HEK293T (cell line): ENCODE measurements at regions not wholly inside any gene's neighbourhood (a gene's known extent, or its start where the extent isn't known, plus 50 kb on each side); places are given as distances from the start of the nearest gene placed in this dataset.

Experiments used
- CTCF ChIA-PET: fragments of 350-600 bp; formaldehyde crosslinking; extraction: SDS; loops from one replicate; lab custom pipeline; 2021; ENCODE audit warnings: antibody characterized with exemption, inconsistent platforms; lab: Yijun Ruan, JAX
- POLR2A ChIA-PET: fragments of 350-600 bp; formaldehyde crosslinking; extraction: SDS; loops from one replicate; lab custom pipeline; 2020; ENCODE audit warnings: antibody characterized with exemption, inconsistent platforms; lab: Yijun Ruan, JAX
- DNase-seq: peaks from one replicate; pipeline ENCODE4 v3.0.0; 2012; ENCODE audit warnings: mixed read lengths; ENCODE audit errors: extremely low spot score
- ARNT ChIP-seq: fragments of 450-650 bp; IDR thresholded peaks from 2 replicates; pipeline ENCODE4 v1.6.1; 2017; ENCODE audit warnings: mild to moderate bottlenecking
- BHLHE40 ChIP-seq: fragments of 450-650 bp; IDR thresholded peaks from 2 replicates; pipeline ENCODE4 v1.6.1; 2016; ENCODE audit warnings: mild to moderate bottlenecking, moderate library complexity, borderline replicate concordance
- CTBP1 ChIP-seq: fragments of 450-650 bp; IDR thresholded peaks from 2 replicates; pipeline ENCODE4 v1.6.1; 2016; ENCODE audit warnings: borderline replicate concordance
- ELF4 ChIP-seq: fragments of 450-650 bp; IDR thresholded peaks from 2 replicates; pipeline ENCODE4 v1.6.1; 2017; ENCODE audit warnings: antibody characterized with exemption
- FOXA1 ChIP-seq: fragments of 450-650 bp; IDR thresholded peaks from 2 replicates; pipeline ENCODE4 v1.6.1; 2016; ENCODE audit warnings: mild to moderate bottlenecking
- FOXK2 ChIP-seq: fragments of 450-650 bp; IDR thresholded peaks from 2 replicates; pipeline ENCODE4 v1.6.1; 2016; ENCODE audit warnings: mild to moderate bottlenecking
- FOXM1 ChIP-seq: fragments of 450-650 bp; IDR thresholded peaks from 2 replicates; pipeline ENCODE4 v1.6.1; 2017; ENCODE audit warnings: mild to moderate bottlenecking, borderline replicate concordance
- HDGF ChIP-seq: fragments of 450-650 bp; IDR thresholded peaks from 2 replicates; pipeline ENCODE4 v1.6.1; 2017; ENCODE audit warnings: antibody characterized with exemption, borderline replicate concordance
- L3MBTL2 ChIP-seq: fragments of 450-650 bp; conservative IDR thresholded peaks from 2 replicates; pipeline ENCODE4 v1.6.1; 2016; ENCODE audit warnings: mild to moderate bottlenecking
- LEF1 ChIP-seq: fragments of 450-650 bp; IDR thresholded peaks from 2 replicates; pipeline ENCODE4 v1.6.1; 2017; ENCODE audit warnings: mild to moderate bottlenecking, borderline replicate concordance
- NFRKB ChIP-seq: fragments of 450-650 bp; IDR thresholded peaks from 2 replicates; pipeline ENCODE4 v1.6.1; 2016; ENCODE audit warnings: mild to moderate bottlenecking, moderate library complexity
- SP1 ChIP-seq: fragments of 450-650 bp; IDR thresholded peaks from 2 replicates; pipeline ENCODE4 v1.6.1; 2017
- SUZ12 ChIP-seq: fragments of 450-650 bp; IDR thresholded peaks from 2 replicates; pipeline ENCODE4 v1.6.1; 2016; ENCODE audit warnings: mild to moderate bottlenecking
- TARDBP ChIP-seq: fragments of 450-650 bp; IDR thresholded peaks from 2 replicates; pipeline ENCODE4 v1.6.1; 2016
- ZNF384 ChIP-seq: fragments of 450-650 bp; IDR thresholded peaks from 2 replicates; pipeline ENCODE4 v1.6.1; 2016
- TF ChIP-seq, protein P1 (sequence below): fragments of 450-650 bp; IDR thresholded peaks from 2 replicates; pipeline ENCODE4 v1.6.1; 2016

GRCh38 chr15:52997123-52997522 is 207.0 kb upstream of the ONECUT1 start:
- TF ChIP-seq FOXM1, result no peak
- TF ChIP-seq FOXK2, result no peak
- no peak for TF ChIP-seq CTBP1
- no peak for TF ChIP-seq HDGF
- no peak for TF ChIP-seq ZNF384
- no peak for TF ChIP-seq NFRKB
- no peak for TF ChIP-seq FOXA1
- TF ChIP-seq SUZ12, result no peak
- TF ChIP-seq ELF4, result no peak
- TF ChIP-seq, protein P1, sequence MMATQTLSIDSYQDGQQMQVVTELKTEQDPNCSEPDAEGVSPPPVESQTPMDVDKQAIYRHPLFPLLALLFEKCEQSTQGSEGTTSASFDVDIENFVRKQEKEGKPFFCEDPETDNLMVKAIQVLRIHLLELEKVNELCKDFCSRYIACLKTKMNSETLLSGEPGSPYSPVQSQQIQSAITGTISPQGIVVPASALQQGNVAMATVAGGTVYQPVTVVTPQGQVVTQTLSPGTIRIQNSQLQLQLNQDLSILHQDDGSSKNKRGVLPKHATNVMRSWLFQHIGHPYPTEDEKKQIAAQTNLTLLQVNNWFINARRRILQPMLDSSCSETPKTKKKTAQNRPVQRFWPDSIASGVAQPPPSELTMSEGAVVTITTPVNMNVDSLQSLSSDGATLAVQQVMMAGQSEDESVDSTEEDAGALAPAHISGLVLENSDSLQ, result no peak
- no peak for TF ChIP-seq ARNT
- no peak for TF ChIP-seq LEF1
- DNase-seq, result no peak
- ChIA-PET CTCF (no interaction called here), POLR2A (no interaction called here)

GRCh38 chr15:52994290-52994689 is 204.2 kb upstream of the ONECUT1 start:
- POLR2A ChIA-PET, result no interaction called here
- no peak for TF ChIP-seq LEF1
- no peak for TF ChIP-seq CTBP1
- TF ChIP-seq ELF4, result no peak
- no peak for TF ChIP-seq FOXM1
- no peak for TF ChIP-seq HDGF
- CTCF ChIA-PET, result no interaction called here
- no peak for DNase-seq

- POLR2A ChIA-PET, result no interaction called here
- no peak for DNase-seq
- CTCF ChIA-PET, result no interaction called here
- TF ChIP-seq SUZ12 (no peak), CTBP1 (no peak), FOXA1 (no peak), SP1 (no peak), LEF1 (no peak), NFRKB (no peak), ELF4 (no peak), BHLHE40 (no peak), ZNF384 (no peak), FOXK2 (no peak), TARDBP (no peak), HDGF (no peak), L3MBTL2 (no peak), ARNT (no peak), FOXM1 (no peak)
- TF ChIP-seq, protein P1, result no peak
Measured at GRCh38 chr15:52984507-52984906, 194.4 kb upstream of the ONECUT1 start.

DNA sequence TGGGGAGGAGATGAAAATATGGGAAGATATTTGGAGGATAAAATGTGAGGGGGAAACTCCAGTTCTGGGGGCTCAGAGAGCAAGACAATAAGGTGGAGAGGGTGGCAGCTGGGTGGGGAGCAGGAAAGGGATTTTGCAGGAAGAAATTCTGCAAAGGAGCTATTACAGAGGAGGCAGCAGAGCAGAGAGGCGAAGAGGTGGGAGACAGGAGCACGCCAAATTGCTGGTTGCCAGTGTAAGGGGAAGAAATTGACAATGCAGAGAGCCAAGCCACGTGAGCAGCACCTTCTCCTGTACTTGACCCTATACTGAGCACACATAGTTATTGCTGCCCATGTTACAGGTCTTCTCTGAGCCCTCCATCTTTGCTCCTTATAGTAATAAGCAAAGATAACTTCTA is 190.3 kb upstream of the ONECUT1 start:
- ChIA-PET CTCF (no interaction called here), POLR2A (no interaction called here)
- DNase-seq, result no peak
- TF ChIP-seq LEF1 (no peak), L3MBTL2 (no peak), CTBP1 (no peak), BHLHE40 (no peak), TARDBP (no peak)

DNA sequence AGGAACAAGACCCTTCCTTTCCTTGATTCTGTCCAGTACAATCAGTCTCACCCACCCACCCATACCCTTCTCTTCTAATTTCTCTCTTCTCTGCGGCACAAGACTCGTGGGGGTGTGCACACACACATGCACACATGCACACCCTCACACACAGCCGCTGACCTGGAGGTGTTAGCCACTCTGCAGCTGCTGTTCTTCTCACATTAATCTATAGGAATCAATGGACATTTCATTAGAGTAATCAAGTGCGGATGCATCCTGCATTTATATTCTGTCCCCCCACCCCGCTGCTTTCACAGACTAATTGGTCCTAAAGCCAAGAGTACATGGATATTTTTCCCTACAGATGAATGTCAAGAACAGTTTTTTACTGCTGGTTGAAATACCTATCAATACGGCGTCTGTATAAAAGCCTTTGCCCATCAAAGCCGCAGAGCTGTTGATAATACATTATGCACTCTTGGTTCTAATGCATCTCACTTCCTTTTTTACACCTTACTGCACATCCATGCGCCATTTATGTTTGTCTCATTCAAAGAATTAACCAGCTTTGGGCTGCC is 186.5 kb upstream of the ONECUT1 start:
- ChIA-PET POLR2A (no interaction called here), CTCF (no interaction called here)
- no peak for DNase-seq
- no peak for TF ChIP-seq NFRKB
- no peak for TF ChIP-seq ELF4
- TF ChIP-seq FOXK2, result no peak

- TF ChIP-seq FOXM1 (no peak), FOXK2 (no peak), CTBP1 (no peak), LEF1 (no peak), NFRKB (no peak), SUZ12 (no peak), BHLHE40 (no peak), ELF4 (no peak), TARDBP (no peak), FOXA1 (no peak), ARNT (no peak)
- TF ChIP-seq, protein P1, result no peak
- no peak for DNase-seq
- POLR2A ChIA-PET, result no interaction called here
- CTCF ChIA-PET, result no interaction called here
Measured at GRCh38 chr15:52975941-52976449, 185.9 kb upstream of the ONECUT1 start.

DNA sequence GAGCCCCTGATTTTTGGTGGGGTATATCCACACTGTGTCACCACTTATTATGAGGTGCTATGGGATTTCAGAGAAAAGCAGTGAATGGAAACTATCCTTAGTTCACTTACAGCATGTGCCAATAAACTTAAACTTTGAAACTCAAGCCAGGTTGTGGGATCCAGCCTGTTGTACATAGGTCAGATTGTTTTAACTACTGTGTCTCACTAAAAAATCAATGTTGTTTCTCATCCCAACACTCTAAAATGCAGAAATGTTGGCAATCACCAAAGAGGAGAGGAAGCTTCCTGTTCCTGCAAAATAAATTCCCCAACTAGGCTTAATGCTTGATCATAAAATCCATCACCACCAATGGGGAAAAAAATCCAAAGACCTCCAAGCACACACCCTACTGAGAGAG is 173.7 kb upstream of the ONECUT1 start:
- CTCF ChIA-PET, result no interaction called here
- no peak for DNase-seq
- POLR2A ChIA-PET, result no interaction called here
- TF ChIP-seq TARDBP, result no peak
- no peak for TF ChIP-seq CTBP1
- TF ChIP-seq NFRKB, result no peak
- no peak for TF ChIP-seq L3MBTL2
- no peak for TF ChIP-seq ARNT
- TF ChIP-seq ELF4, result no peak
- no peak for TF ChIP-seq HDGF
- no peak for TF ChIP-seq FOXM1
